ENCODE measurements at regions not wholly inside any gene's neighbourhood (a gene's known extent, or its start where the extent isn't known, plus 50 kb on each side); places are given as distances from the start of the nearest gene placed in this dataset.

- no peaks in the 10 kb centered on the region for H3K36me3 ChIP-seq (ENCODE audit: control insufficient read depth in 4 of 4, insufficient read depth in 3 of 4, low read depth in 1 of 4, low read length in 3 of 4)
- peaks cover 0 to 3% (median 0%) of the 10 kb centered on the region in 4 donors for H3K9me3 ChIP-seq (ENCODE audit: control insufficient read depth in 4 of 4, low read length in 3 of 4)
- no peak overlapping the region for H3K27ac ChIP-seq (ENCODE audit: low read depth in 1 of 2, low read length in 2 of 2)
- no peaks in the 10 kb centered on the region for H3K27me3 ChIP-seq (ENCODE audit: control insufficient read depth in 4 of 4, insufficient read depth in 4 of 4, low read length in 3 of 4)
- no peaks in the 10 kb centered on the region for H3K4me1 ChIP-seq (ENCODE audit: control insufficient read depth in 4 of 4, insufficient read depth in 4 of 4, low read length in 3 of 4)
- no peak overlapping the region for H3K9ac ChIP-seq (ENCODE audit: low read depth in 1 of 2, low read length in 2 of 2)
- no peak for DNase-seq (ENCODE audit: low spot score)
- H3K4me3 ChIP-seq (ENCODE audit: low read depth in 1 of 3, low read length in 3 of 3), result no peak overlapping the region
- 19% methylated on average over 1 of the region's 1 CpG for WGBS
- TF ChIP-seq GABPA (IDR thresholded peaks at IDR 0.05 in 1 of 2, conservative IDR thresholded peaks at IDR 0.05 in 1 of 2) (no peak), TAF1 (conservative IDR thresholded peaks at IDR 0.05) (no peak), CTCF (IDR thresholded peaks at IDR 0.05; ENCODE audit: low read depth, low read length, missing input control) (no peak), REST (IDR thresholded peaks at IDR 0.05) (no peak)
Observed at GRCh38 chr10:109207361-109207760, 716.0 kb downstream of the XPNPEP1 start.

- H3K27ac ChIP-seq (ENCODE audit: low read depth in 1 of 2, low read length in 2 of 2), result no peak overlapping the region
- H3K9me3 ChIP-seq (ENCODE audit: control insufficient read depth in 4 of 4, low read length in 3 of 4), result peaks cover 0 to 3% (median 0%) of the 10 kb centered on the region in 4 donors
- 82% methylated on average over 3 of the region's 3 CpGs for WGBS
- no peaks in the 10 kb centered on the region for H3K36me3 ChIP-seq (ENCODE audit: control insufficient read depth in 4 of 4, insufficient read depth in 3 of 4, low read depth in 1 of 4, low read length in 3 of 4)
- no peak for DNase-seq (ENCODE audit: low spot score)
- TF ChIP-seq HNF4A (conservative IDR thresholded peaks at IDR 0.05), result no peak
- no peak for TF ChIP-seq HNF4G (IDR thresholded peaks at IDR 0.05)
- no peak for TF ChIP-seq ATF3 (IDR thresholded peaks at IDR 0.05)
- TF ChIP-seq GABPA (IDR thresholded peaks at IDR 0.05 in 1 of 2, conservative IDR thresholded peaks at IDR 0.05 in 1 of 2), result no peak
- no peak overlapping the region for H3K9ac ChIP-seq (ENCODE audit: low read depth in 1 of 2, low read length in 2 of 2)
- no peaks in the 10 kb centered on the region for H3K27me3 ChIP-seq (ENCODE audit: control insufficient read depth in 4 of 4, insufficient read depth in 4 of 4, low read length in 3 of 4)
- H3K4me3 ChIP-seq (ENCODE audit: low read depth in 1 of 3, low read length in 3 of 3), result no peak overlapping the region
- no peaks in the 10 kb centered on the region for H3K4me1 ChIP-seq (ENCODE audit: control insufficient read depth in 4 of 4, insufficient read depth in 4 of 4, low read length in 3 of 4)
Observed at GRCh38 chr10:109205929-109206585, 717.3 kb downstream of the XPNPEP1 start.

GRCh38 chr10:109203646-109204353 is 719.5 kb downstream of the XPNPEP1 start:
- no peak for DNase-seq (ENCODE audit: low spot score)
- Histone ChIP-seq H3K4me3 (ENCODE audit: low read depth in 1 of 3, low read length in 3 of 3) (no peak overlapping the region), H3K36me3 (ENCODE audit: control insufficient read depth in 4 of 4, insufficient read depth in 3 of 4, low read depth in 1 of 4, low read length in 3 of 4) (no peaks in the 10 kb centered on the region), H3K27ac (ENCODE audit: low read depth in 1 of 2, low read length in 2 of 2) (no peak overlapping the region), H3K27me3 (ENCODE audit: control insufficient read depth in 4 of 4, insufficient read depth in 4 of 4, low read length in 3 of 4) (no peaks in the 10 kb centered on the region), H3K9ac (ENCODE audit: low read depth in 1 of 2, low read length in 2 of 2) (no peak overlapping the region), H3K4me1 (ENCODE audit: control insufficient read depth in 4 of 4, insufficient read depth in 4 of 4, low read length in 3 of 4) (no peaks in the 10 kb centered on the region), H3K9me3 (ENCODE audit: control insufficient read depth in 4 of 4, low read length in 3 of 4) (no peaks in the 10 kb centered on the region)
- no peak for TF ChIP-seq HNF4A (conservative IDR thresholded peaks at IDR 0.05)
- TF ChIP-seq SP1 (IDR thresholded peaks at IDR 0.05), result no peak
- no peak for TF ChIP-seq JUND (IDR thresholded peaks at IDR 0.05)
- no peak for TF ChIP-seq YY1 (IDR thresholded peaks at IDR 0.05)
- TF ChIP-seq MAX (IDR thresholded peaks at IDR 0.05), result no peak
- TF ChIP-seq FOXA2 (IDR thresholded peaks at IDR 0.05), result no peak
- TF ChIP-seq RAD21 (IDR thresholded peaks at IDR 0.05), result no peak
- TF ChIP-seq RXRA (IDR thresholded peaks at IDR 0.05), result no peak
- no peak for TF ChIP-seq FOXA1 (IDR thresholded peaks at IDR 0.05)
- no peak for TF ChIP-seq ZBTB33 (IDR thresholded peaks at IDR 0.05)
- no peak for TF ChIP-seq HNF4G (IDR thresholded peaks at IDR 0.05)
- 82% methylated on average over 3 of the region's 3 CpGs for WGBS

All from liver (tissue), 8 donors.